H9 (cell line): ENCODE measurements at regions not wholly inside any gene's neighbourhood (a gene's known extent, or its start where the extent isn't known, plus 50 kb on each side); places are given as distances from the start of the nearest gene placed in this dataset.

Experiments used
- DNase-seq: peaks from one replicate; pipeline ENCODE4 v3.0.0-alpha.2; 2017
- H2AFZ ChIP-seq: one replicate; pipeline ENCODE4 v1.6.1; 2013; ENCODE audit warnings: mild to moderate bottlenecking, low read length, control low read depth, moderate library complexity
- H2AK5ac ChIP-seq: 2 replicates; pipeline ENCODE4 v1.6.1; 2013; ENCODE audit warnings: low read length, control low read depth, mixed read lengths; ENCODE audit not compliant: insufficient read length
- H2BK120ac ChIP-seq: one replicate; pipeline ENCODE4 v1.6.1; 2013; ENCODE audit warnings: low read depth, mild to moderate bottlenecking, low read length, control low read depth, inconsistent platforms; ENCODE audit not compliant: poor library complexity, severe bottlenecking
- H2BK12ac ChIP-seq: 2 replicates; pipeline ENCODE4 v1.6.1; 2013; ENCODE audit warnings: low read length, control low read depth, mixed read lengths, low read depth; ENCODE audit not compliant: insufficient read length
- H2BK15ac ChIP-seq: 2 replicates; pipeline ENCODE4 v1.6.1; 2013; ENCODE audit warnings: low read depth, low read length, control low read depth
- H2BK20ac ChIP-seq: one replicate; pipeline ENCODE4 v1.6.1; 2013; ENCODE audit warnings: low read depth, mild to moderate bottlenecking, low read length, control low read depth, inconsistent platforms; ENCODE audit not compliant: poor library complexity, severe bottlenecking
- H2BK5ac ChIP-seq: 2 replicates; pipeline ENCODE4 v1.6.1; 2013; ENCODE audit warnings: low read length, control low read depth, mixed read lengths; ENCODE audit not compliant: insufficient read length
- H3K14ac ChIP-seq: 2 replicates; pipeline ENCODE4 v1.6.1; 2013; ENCODE audit warnings: low read length, control low read depth; ENCODE audit not compliant: insufficient read depth
- H3K18ac ChIP-seq: 2 replicates; pipeline ENCODE4 v1.6.1; 2013; ENCODE audit warnings: low read depth, mild to moderate bottlenecking, mixed read lengths, low read length, control low read depth; ENCODE audit not compliant: insufficient read length
- H3K23ac ChIP-seq: 2 replicates; pipeline ENCODE4 v1.6.1; 2013; ENCODE audit warnings: low read length, control low read depth, mixed read lengths, low read depth; ENCODE audit not compliant: insufficient read length
- H3K23me2 ChIP-seq: 2 replicates; pipeline ENCODE4 v1.6.1; 2013; ENCODE audit warnings: low read depth, mild to moderate bottlenecking, mixed read lengths, low read length, control low read depth; ENCODE audit not compliant: insufficient read length, poor library complexity, severe bottlenecking
- H3K27ac ChIP-seq: 2 replicates; pipeline ENCODE4 v1.5.1; 2013; ENCODE audit warnings: low read length, control low read depth, mixed read lengths, low read depth; ENCODE audit not compliant: insufficient read length
- H3K27me3 ChIP-seq: 2 replicates; pipeline ENCODE4 v1.6.1; 2013; ENCODE audit warnings: low read length, control low read depth, inconsistent platforms; ENCODE audit not compliant: insufficient read depth
- H3K4ac ChIP-seq: 2 replicates; pipeline ENCODE4 v1.6.1; 2013; ENCODE audit warnings: low read depth, mild to moderate bottlenecking, control low read depth, inconsistent platforms, low read length, moderate library complexity
- H3K4me1 ChIP-seq: 2 replicates; pipeline ENCODE4 v1.6.1; 2013; ENCODE audit warnings: low read length, control low read depth, inconsistent platforms; ENCODE audit not compliant: insufficient read depth
- H3K4me2 ChIP-seq: 2 replicates; pipeline ENCODE4 v1.6.1; 2013; ENCODE audit warnings: low read length, control low read depth, mixed read lengths; ENCODE audit not compliant: insufficient read length, insufficient read depth
- H3K56ac ChIP-seq: 2 replicates; pipeline ENCODE4 v1.6.1; 2013; ENCODE audit warnings: low read depth, mild to moderate bottlenecking, mixed read lengths, low read length, control low read depth; ENCODE audit not compliant: insufficient read length
- H3K79me1 ChIP-seq: 2 replicates; pipeline ENCODE4 v1.6.1; 2013; ENCODE audit warnings: low read depth, mild to moderate bottlenecking, moderate library complexity, low read length, control low read depth, inconsistent platforms; ENCODE audit not compliant: insufficient read depth, poor library complexity, severe bottlenecking
- H3K79me2 ChIP-seq: 2 replicates; pipeline ENCODE4 v1.6.1; 2013; ENCODE audit warnings: low read length, control low read depth, inconsistent platforms; ENCODE audit not compliant: insufficient read depth
- H3K9ac ChIP-seq: 2 replicates; pipeline ENCODE4 v1.6.1; 2013; ENCODE audit warnings: low read length, control low read depth, mixed read lengths; ENCODE audit not compliant: insufficient read length; ENCODE audit errors: extremely low read depth
- H3K9me3 ChIP-seq: one replicate; pipeline ENCODE4 v1.6.1; 2013; ENCODE audit warnings: low read depth, low read length, inconsistent platforms; ENCODE audit not compliant: control insufficient read depth
- H3T11ph ChIP-seq: one replicate; pipeline ENCODE4 v1.6.1; 2013; ENCODE audit warnings: mild to moderate bottlenecking, low read length, control low read depth, inconsistent platforms
- H4K20me1 ChIP-seq: one replicate; pipeline ENCODE4 v1.6.1; 2013; ENCODE audit not compliant: control insufficient read depth, insufficient read length, insufficient read depth
- H4K5ac ChIP-seq: 2 replicates; pipeline ENCODE4 v1.6.1; 2013; ENCODE audit warnings: low read depth, mild to moderate bottlenecking, mixed read lengths, low read length, control low read depth; ENCODE audit not compliant: insufficient read length
- H4K8ac ChIP-seq: replicated peaks from 2 replicates; pipeline ENCODE4 v1.6.1; 2013; ENCODE audit warnings: low read length, control low read depth, mixed read lengths, low read depth; ENCODE audit not compliant: insufficient read length
- H4K91ac ChIP-seq: 2 replicates; pipeline ENCODE4 v1.6.1; 2013; ENCODE audit warnings: low read depth, mild to moderate bottlenecking, moderate library complexity, mixed read lengths, low read length, control low read depth; ENCODE audit not compliant: insufficient read length
- H3K27ac Mint-ChIP-seq, 3 experiments: 2 replicates in 2 of 3; 3 replicates in 1 of 3; pipeline ENCODE4 v1.8.0; 2020 to 2021; ENCODE audit warnings: mixed read lengths in 3 of 3, mild to moderate bottlenecking in 1 of 3, moderate library complexity in 1 of 3
- H3K27me3 Mint-ChIP-seq: 2 replicates; pipeline ENCODE4 v1.8.0; 2021; ENCODE audit warnings: low read depth, mild to moderate bottlenecking, moderate library complexity, mixed read lengths
- H3K36me3 Mint-ChIP-seq, 3 experiments: 2 replicates in 2 of 3; 3 replicates in 1 of 3; pipeline ENCODE4 v1.8.0; 2020 to 2021; ENCODE audit warnings: low read depth in 3 of 3, mixed read lengths in 3 of 3; ENCODE audit not compliant: insufficient read depth in 1 of 3
- H3K4me1 Mint-ChIP-seq, 2 experiments: 2 replicates each; pipeline ENCODE4 v1.8.0; 2020; ENCODE audit warnings: mixed read lengths in 2 of 2
- H3K4me3 Mint-ChIP-seq, 2 experiments: 2 replicates in 1 of 2; 3 replicates in 1 of 2; pipeline ENCODE4 v1.8.0; 2020 to 2021; ENCODE audit warnings: mild to moderate bottlenecking in 2 of 2, mixed read lengths in 2 of 2, moderate library complexity in 1 of 2
- H3K9me3 Mint-ChIP-seq, 2 experiments: 2 replicates in 1 of 2; 3 replicates in 1 of 2; pipeline ENCODE4 v1.8.0; 2020; ENCODE audit warnings: mild to moderate bottlenecking in 2 of 2, mixed read lengths in 2 of 2, moderate library complexity in 1 of 2
- CTCF ChIP-seq: fragments of 200-600 bp; sonication (generic); conservative IDR thresholded peaks from 3 replicates; pipeline ENCODE4 v1.8.0; 2021; ENCODE audit warnings: antibody characterized with exemption, mild to moderate bottlenecking
- WGBS: extraction: QIAGEN DNeasy Blood & Tissue Kit; methylation state at CpG from one replicate; pipeline ENCODE4 v1.1.7; 2013; ENCODE audit warnings: missing lambda C conversion rate, low lambda C conversion rate, mixed read lengths; ENCODE audit not compliant: insufficient read length; ENCODE audit errors: extremely low coverage; 5-methylcytosine and 5-hydroxymethylcytosine counted together

- H3K79me1 ChIP-seq, result no peaks in the 10 kb centered on the region
- no peak overlapping the region for H2BK15ac ChIP-seq
- H3K27ac ChIP-seq, result no peak overlapping the region
- no peak overlapping the region for H3K18ac ChIP-seq
- no peak overlapping the region for H2BK12ac ChIP-seq
- TF ChIP-seq CTCF, result no peak
- no peaks in the 10 kb centered on the region for H3K27me3 Mint-ChIP-seq
- no peak overlapping the region for H3K27ac Mint-ChIP-seq
- H2BK5ac ChIP-seq, result no peak overlapping the region
- no peak overlapping the region for H2AFZ ChIP-seq
- no peak overlapping the region for H4K5ac ChIP-seq
- no peaks in the 10 kb centered on the region for H3K23me2 ChIP-seq
- H3K9me3 ChIP-seq, result no peaks in the 10 kb centered on the region
- H4K20me1 ChIP-seq, result no peaks in the 10 kb centered on the region
- no peak overlapping the region for H3K4me2 ChIP-seq
- no peak overlapping the region for H4K91ac ChIP-seq
- H4K8ac ChIP-seq, result no peak overlapping the region
- no peaks in the 10 kb centered on the region for H3K27me3 ChIP-seq
- H2BK120ac ChIP-seq, result no peak overlapping the region
- no peaks in the 10 kb centered on the region for H3K9me3 Mint-ChIP-seq
- H3K36me3 Mint-ChIP-seq, result no peaks in the 10 kb centered on the region
- no peak overlapping the region for H3K56ac ChIP-seq
- H3K79me2 ChIP-seq, result no peaks in the 10 kb centered on the region
- H3K23ac ChIP-seq, result no peak overlapping the region
- H3K4me1 Mint-ChIP-seq, result peaks cover 8 to 10% of the 10 kb centered on the region in 2 experiments
- no peak overlapping the region for H3K9ac ChIP-seq
- no peaks in the 10 kb centered on the region for H3K4me1 ChIP-seq
- H3K14ac ChIP-seq, result no peak overlapping the region
- H2BK20ac ChIP-seq, result no peak overlapping the region
- no CpG with 5 or more reads among the region's 1 CpG for WGBS
- H3T11ph ChIP-seq, result no peak overlapping the region
- no peak overlapping the region for H3K4ac ChIP-seq
- no peak for DNase-seq
- H2AK5ac ChIP-seq, result no peak overlapping the region
- H3K4me3 Mint-ChIP-seq, result no peak overlapping the region
Measured at GRCh38 chr4:126777649-126778048, 855.1 kb upstream of the INTU start.
